Heart right ventricle (tissue), 16 donors: ENCODE measurements at regions not wholly inside any gene's neighbourhood (a gene's known extent, or its start where the extent isn't known, plus 50 kb on each side); places are given as distances from the start of the nearest gene placed in this dataset.

Source experiments
- ATAC-seq, 8 donors: fragments of 200-7000 bp; cut with Tn5 transposase; one replicate each; pipeline ENCODE4 v1.9.1; 2020; ENCODE audit warnings: mild to moderate bottlenecking in 8 of 8, moderate library complexity in 8 of 8, moderate number of reproducible peaks in 1 of 8
- DNase-seq, 2 donors: peaks; one replicate each; pipeline ENCODE4 v3.0.0-alpha.2; 2020
- H3K27ac ChIP-seq, 10 donors: fragments of 200-600 bp; sonication (generic) in 2 of 10; one replicate each; pipeline versions ENCODE4 v1.5.0 to v1.8.0; 2020 to 2022; ENCODE audit warnings: mild to moderate bottlenecking in 3 of 10
- H3K27me3 ChIP-seq, 7 donors: fragments of 200-600 bp; one replicate each; pipeline ENCODE4 v1.8.0; 2021 to 2022; ENCODE audit warnings: mild to moderate bottlenecking in 2 of 7
- H3K36me3 ChIP-seq, 9 donors: fragments of 200-600 bp; sonication (generic) in 1 of 9; one replicate each; pipeline versions ENCODE4 v1.5.0 to v1.8.0; 2020 to 2022; ENCODE audit warnings: mild to moderate bottlenecking in 2 of 9
- H3K4me1 ChIP-seq, 9 donors: fragments of 200-600 bp; sonication (generic) in 1 of 9; one replicate each; pipeline versions ENCODE4 v1.5.0 to v1.8.0; 2020 to 2022; ENCODE audit warnings: mild to moderate bottlenecking in 4 of 9
- H3K4me3 ChIP-seq, 10 donors: fragments of 200-600 bp; sonication (generic) in 2 of 10; one replicate each; pipeline versions ENCODE4 v1.5.0 to v1.8.0; 2020 to 2022; ENCODE audit warnings: mild to moderate bottlenecking in 7 of 10, moderate library complexity in 2 of 10
- H3K9me3 ChIP-seq, 11 donors: fragments of 200-600 bp in 10 of 11; sonication (generic) in 2 of 11; one replicate each; pipeline versions ENCODE4 v1.5.0 to v1.8.0; 2013 to 2022; ENCODE audit warnings: mild to moderate bottlenecking in 2 of 11, control low read depth in 1 of 11, moderate library complexity in 1 of 11
- WGBS, 2 donors: extraction: QIAGEN DNeasy Blood & Tissue Kit; methylation state at CpG; one replicate each; pipeline ENCODE4 v1.1.7; 2013; ENCODE audit warnings: inconsistent platforms in 1 of 2; 5-methylcytosine and 5-hydroxymethylcytosine counted together
- intact Hi-C, 10 donors: fragments of 100-400 bp; cut with DNase I; formaldehyde crosslinking; loops; one replicate each; pipeline versions ENCODE4 v1.11.1 to v1.14.2; 2022
- TF ChIP-seq, protein P1 (sequence below), 9 donors: fragments of 200-600 bp; sonication (generic) in 2 of 9; IDR thresholded peaks; one replicate each; pipeline versions ENCODE4 v1.5.0 to v1.8.0; 2021 to 2022; ENCODE audit warnings: antibody characterized with exemption in 9 of 9, mild to moderate bottlenecking in 5 of 9, moderate library complexity in 1 of 9
- donor health status: Arrhythmogenic right ventricular cardiomyopathy.
- donor health status: ischemic (EF 13 %, LVEDD 7.1; RV severe dilation, severe dysfunction).
- donor health status: healthy with polysubstance abuse.
- donor health status: DM: no; HTN: yes; CAD: no.
- donor health status: DM: no; HTN: no; CAD: no.
- donor health status: ischemic (EF 25% LVEDD 6.9; RV normal size, moderate dysfunction).
- donor health status: ischemic (EF 25% LVEDD 5.7; RV mildly dilated, moderate dysfunction).
- donor health status: healthy.
- donor health status: DM: yes; HTN: yes; CAD: no.
- donor health status: Ischemic cardiomyopathy.
- donor health status: ischemic (EF 35%, LVEDD 5.7; RV mildly dilated, moderate dysfunction).
- donor health status: nonischemic (EF 11% LVEDD 7.7; RV severe dilation, severe dysfunction).
- donor health status: DM: yes; HTN: yes; CAD: no.
- donor health status: PGD.
- donor health status: ischemic (EF 29% LVEDD 5.4; RV normal size, mild dysfunction).
- donor health status: nonischemic (EF 23%, LVEDD 6.1; RV moderate dilation, normal function).

DNA sequence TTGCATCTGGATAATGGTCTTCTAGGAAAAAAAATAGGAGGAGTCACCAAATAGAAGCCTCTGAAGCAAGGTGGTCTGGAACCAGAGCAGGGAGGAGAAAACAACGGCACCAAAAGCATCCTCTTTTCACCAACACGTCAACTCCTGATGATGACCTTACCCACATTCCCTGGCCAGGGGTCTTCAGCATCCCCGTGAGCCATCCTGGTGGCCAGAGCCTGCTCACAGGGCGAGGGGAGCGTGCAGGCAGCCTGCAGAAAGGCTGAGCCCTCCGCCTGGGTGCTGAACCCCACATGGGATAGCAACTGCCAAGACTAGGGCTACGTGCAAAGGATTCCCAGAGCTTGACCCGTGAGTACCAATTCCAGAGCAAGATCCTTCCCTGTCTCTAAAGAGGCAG, 191.0 kb downstream of the NDUFA10 start:
- intact Hi-C loops = no loop called here
- Histone ChIP-seq H3K4me1 (peaks cover 0 to 21% (median 5%) of the 10 kb centered on the region in 9 donors), H3K36me3 (no peaks in the 10 kb centered on the region), H3K27me3 (no peaks in the 10 kb centered on the region), H3K27ac (no peak overlapping the region), H3K4me3 (no peak overlapping the region), H3K9me3 (peaks cover 0 to 10% (median 0%) of the 10 kb centered on the region in 11 donors)
- WGBS, 2 donors = 91% methylated on average over 8 of the region's 8 CpGs
- DNase-seq (no peak), ATAC-seq (no peak)
- TF ChIP-seq, protein P1, sequence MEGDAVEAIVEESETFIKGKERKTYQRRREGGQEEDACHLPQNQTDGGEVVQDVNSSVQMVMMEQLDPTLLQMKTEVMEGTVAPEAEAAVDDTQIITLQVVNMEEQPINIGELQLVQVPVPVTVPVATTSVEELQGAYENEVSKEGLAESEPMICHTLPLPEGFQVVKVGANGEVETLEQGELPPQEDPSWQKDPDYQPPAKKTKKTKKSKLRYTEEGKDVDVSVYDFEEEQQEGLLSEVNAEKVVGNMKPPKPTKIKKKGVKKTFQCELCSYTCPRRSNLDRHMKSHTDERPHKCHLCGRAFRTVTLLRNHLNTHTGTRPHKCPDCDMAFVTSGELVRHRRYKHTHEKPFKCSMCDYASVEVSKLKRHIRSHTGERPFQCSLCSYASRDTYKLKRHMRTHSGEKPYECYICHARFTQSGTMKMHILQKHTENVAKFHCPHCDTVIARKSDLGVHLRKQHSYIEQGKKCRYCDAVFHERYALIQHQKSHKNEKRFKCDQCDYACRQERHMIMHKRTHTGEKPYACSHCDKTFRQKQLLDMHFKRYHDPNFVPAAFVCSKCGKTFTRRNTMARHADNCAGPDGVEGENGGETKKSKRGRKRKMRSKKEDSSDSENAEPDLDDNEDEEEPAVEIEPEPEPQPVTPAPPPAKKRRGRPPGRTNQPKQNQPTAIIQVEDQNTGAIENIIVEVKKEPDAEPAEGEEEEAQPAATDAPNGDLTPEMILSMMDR (IDR thresholded peaks at IDR 0.05) = no peak

DNA sequence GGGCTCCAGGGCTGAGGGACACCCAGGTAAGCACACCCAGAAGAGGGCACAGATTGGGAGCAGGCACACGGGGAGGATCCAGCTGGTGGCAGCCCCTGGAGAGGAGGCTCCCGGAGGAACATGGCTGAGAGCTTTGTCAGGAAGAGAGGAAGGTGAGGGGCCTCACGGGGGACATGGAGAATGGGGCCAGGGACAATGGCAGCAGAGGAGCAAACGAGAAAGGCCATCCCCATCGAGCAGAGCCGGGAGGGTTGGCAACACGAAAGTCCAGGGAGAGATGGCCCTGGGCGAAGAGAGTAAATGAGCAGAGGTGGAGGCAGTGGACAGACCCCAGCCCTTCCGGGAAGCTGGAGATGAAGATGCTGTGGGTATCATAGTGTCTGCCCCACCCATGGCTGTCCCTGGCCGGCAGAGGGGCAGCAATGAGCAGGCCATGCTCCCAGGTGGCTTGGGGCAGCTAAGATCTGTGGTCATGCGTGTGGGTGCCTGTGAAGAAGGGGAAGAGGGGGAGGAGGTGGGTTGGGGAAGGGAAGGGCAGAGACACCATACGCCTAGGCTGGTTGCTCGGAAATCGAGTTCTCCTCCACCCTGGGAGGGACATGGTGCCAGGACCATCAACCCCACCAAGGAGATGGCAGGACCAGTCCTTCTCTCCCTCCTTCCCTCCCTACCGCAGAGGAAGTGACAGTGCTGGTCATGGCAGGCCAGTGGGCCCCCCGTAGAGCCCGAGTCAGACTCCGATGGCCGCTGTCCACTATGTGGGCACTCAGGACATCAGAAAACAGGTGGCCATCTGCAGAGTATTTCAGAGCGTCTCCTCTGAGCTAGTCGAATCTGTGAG, 191.7 kb downstream of the NDUFA10 start:
- Histone ChIP-seq H3K27ac (no peak overlapping the region), H3K4me1 (peaks cover 0 to 21% (median 5%) of the 10 kb centered on the region in 9 donors), H3K36me3 (no peaks in the 10 kb centered on the region), H3K27me3 (no peaks in the 10 kb centered on the region), H3K4me3 (no peak overlapping the region), H3K9me3 (peaks cover 0 to 10% (median 0%) of the 10 kb centered on the region in 11 donors)
- ATAC-seq (no peak), DNase-seq (no peak)
- WGBS, 2 donors = 93% methylated on average over 21 of the region's 21 CpGs
- TF ChIP-seq, protein P1 (IDR thresholded peaks at IDR 0.05) = no peak
- intact Hi-C loops = no loop called here

DNA sequence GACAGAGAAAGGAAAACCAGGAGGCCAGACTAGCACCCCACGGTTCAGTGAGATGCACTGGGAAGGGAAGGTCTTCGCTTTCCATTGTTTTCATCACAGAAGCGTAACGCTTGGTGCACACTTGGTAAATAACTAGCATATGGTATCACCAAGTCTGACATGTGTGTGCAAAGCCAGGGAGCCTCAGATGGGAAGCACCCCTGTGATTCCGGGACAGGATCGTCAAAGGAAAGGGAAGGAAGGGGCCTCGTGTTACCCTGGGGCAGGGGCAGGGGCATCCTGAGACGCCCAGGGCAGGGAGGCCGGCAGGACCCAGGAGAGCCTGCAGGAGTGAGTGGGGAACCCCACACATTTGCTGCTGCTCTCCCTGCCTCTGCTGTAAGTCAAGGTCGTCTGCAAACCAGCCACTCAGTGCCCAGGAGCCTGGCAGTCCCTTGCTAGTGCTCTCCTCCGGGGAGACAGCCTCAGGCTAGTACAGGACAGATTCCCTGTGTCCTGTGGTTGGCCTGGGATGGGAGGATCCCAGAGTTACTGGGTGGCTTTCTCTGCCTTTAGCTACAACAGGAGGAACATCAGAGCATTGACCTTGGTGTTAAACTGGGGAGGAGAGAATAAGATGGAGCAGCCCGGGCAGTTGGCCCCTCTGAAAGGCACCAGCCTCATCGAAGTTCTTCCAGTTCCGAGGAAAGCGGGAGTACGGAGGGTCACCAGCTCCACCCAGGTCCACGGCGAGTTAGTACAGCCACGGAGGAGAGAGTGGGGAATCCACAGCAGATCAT, 192.5 kb downstream of the NDUFA10 start:
- Histone ChIP-seq H3K4me1 (peaks cover 0 to 21% (median 5%) of the 10 kb centered on the region in 9 donors), H3K9me3 (peaks cover 0 to 10% (median 0%) of the 10 kb centered on the region in 11 donors), H3K27ac (no peak overlapping the region), H3K4me3 (no peak overlapping the region), H3K27me3 (peaks cover 0 to 6% (median 0%) of the 10 kb centered on the region in 7 donors), H3K36me3 (no peaks in the 10 kb centered on the region)
- ATAC-seq (no peak), DNase-seq (no peak)
- 87 to 90% methylated on average over 19 of the region's 19 CpGs for WGBS, 2 donors
- TF ChIP-seq, protein P1 (IDR thresholded peaks at IDR 0.05) = no peak
- intact Hi-C loops = no loop called here

DNA sequence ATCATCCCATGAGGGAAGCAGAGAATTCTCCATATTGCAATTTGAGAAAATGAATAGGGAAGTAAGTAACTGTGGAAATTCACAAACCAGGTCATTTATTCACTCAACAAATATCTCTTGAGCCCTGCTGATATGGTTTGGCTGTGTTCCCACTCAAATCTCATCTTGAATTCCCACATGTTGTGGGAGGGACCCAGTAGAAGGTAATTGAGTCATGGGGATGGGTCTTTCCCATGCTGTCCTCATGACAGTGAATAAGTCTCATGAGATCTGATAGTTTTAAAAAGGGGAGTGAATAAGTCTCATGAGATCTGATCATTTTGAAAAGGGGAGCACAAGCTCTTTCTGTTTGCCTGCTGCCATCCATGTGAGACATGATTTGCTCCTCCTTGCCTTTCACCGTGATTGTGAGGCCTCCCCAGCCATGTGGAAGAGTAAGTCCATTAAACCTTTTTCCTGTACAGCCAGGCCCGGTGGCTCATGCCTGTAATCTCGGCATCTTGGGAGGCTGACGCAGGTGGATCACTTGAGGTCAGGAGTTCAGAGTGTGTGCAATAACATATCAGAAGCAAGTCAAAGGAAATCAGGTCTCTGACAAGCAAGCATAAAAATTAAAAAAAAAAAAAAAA, 193.2 kb downstream of the NDUFA10 start:
- intact Hi-C loops = no loop called here
- peaks cover 0 to 21% (median 5%) of the 10 kb centered on the region in 9 donors for H3K4me1 ChIP-seq
- H3K4me3 ChIP-seq = no peak overlapping the region
- DNase-seq (no peak), ATAC-seq (no peak)
- H3K36me3 ChIP-seq = no peaks in the 10 kb centered on the region
- H3K27ac ChIP-seq = no peak overlapping the region
- peaks cover 0 to 9% (median 0%) of the 10 kb centered on the region in 7 donors for H3K27me3 ChIP-seq
- TF ChIP-seq, protein P1 (IDR thresholded peaks at IDR 0.05) = no peak
- H3K9me3 ChIP-seq = peaks cover 0 to 10% (median 0%) of the 10 kb centered on the region in 11 donors
- WGBS, 2 donors = 70% methylated on average over 4 of the region's 4 CpGs
